GM21528 (cell line): ENCODE measurements at regions not wholly inside any gene's neighbourhood (a gene's known extent, or its start where the extent isn't known, plus 50 kb on each side); places are given as distances from the start of the nearest gene placed in this dataset.
"Not testable (repeated sequence)": the region's sequence is repeated elsewhere in the genome, so short reads cannot be mapped to it uniquely, and the experiment has no call there.

ENCODE experiments used
- ATAC-seq: cut with Tn5 transposase; IDR thresholded peaks from one replicate; pipeline ENCODE4 v1.9.1; 2021; ENCODE audit warnings: mild to moderate bottlenecking, moderate library complexity; ENCODE audit not compliant: unreplicated experiment, low FRiP score

DNA sequence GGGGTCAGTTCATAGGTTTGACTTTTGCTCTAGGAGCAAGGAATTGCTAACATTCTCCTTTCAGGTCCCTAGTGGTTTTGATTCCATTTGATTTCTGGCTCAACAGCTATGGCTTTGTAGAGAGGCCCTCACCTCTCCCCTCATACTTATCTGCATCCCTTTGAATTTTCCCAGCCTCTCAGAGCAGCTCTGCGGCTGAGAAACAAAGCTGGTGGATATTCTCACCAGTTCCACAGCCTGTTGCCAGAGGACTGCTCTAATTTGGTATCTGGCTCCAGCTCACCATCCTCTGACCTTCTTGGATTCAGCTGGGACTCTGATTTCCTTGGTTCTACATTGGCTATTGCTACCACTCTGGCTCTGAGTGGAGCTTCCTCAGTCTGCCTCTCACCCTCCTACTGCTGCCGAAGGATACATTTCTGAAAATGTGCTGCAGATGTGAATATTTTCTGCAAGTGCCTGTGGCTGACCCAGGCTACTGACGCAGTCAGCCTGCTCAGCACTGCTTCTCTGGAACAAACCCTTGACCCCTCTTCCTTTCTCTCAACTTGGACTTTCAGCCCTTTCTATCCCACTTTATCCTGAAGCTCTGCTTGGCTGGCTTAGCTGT, 110.9 kb upstream of the ENPEP start:
- ATAC-seq = no peak

DNA sequence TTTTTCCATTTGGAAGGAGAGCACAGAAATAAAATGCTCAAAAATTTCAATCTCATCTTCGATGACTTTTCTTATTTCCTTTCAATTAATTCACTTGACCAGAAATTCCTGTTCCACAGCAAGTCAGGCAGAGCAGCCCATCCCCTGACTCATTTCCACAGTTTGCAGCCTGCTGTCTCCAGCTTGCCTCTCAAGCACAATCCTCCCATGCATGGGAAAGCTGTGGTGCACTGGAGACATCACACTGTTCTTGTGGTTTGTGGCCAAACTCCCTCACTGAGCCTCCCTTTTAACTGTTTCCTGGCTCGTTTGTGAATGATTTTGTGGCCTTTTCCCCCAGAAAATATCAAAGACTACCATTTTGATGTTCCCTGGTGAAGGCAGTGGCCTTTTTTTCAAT, 114.0 kb upstream of the ENPEP start:
- no peak for ATAC-seq

GRCh38 chr4:110359076-110359475, 116.9 kb upstream of the ENPEP start:
- no peak for ATAC-seq

DNA sequence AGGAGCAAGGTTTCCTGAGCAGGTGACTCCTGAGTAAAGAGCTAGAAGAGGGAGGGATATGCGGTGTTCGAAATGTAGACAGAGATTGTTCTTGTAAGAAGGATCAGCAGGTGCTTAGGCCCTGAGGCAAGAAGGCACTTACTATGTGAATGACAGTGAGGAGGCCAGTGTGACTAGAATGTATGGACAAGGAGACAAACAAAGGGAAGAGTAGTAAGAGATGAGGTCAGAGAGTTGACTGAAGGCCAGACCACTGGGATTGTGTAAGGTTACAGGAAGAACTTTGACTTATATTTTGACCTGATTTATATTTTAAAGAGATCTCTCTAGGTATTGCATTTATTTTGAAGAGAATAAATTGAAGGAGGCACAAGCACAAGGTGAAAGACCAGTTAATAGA, 118.4 kb upstream of the ENPEP start:
- ATAC-seq = no peak

DNA sequence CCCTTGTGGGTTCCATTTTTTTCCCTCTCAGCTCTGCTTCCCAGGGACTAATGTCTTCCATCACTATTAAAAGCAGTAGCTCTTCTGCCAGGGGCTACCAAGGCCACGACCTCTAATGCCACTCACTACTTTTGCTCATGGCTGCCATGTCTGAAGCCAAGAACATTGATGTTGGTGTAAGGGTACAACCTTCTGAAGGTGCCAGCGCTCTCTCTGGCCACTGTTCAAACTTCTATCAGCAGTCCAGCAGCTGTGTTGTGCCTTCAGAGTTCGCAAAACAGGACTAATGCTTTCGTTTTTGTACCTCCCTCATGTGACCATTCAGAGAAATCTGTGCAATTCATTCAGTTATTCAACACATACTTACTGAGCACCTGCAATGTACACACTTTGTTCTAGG, 121.5 kb upstream of the ENPEP start:
- ATAC-seq = no peak

- no peak for ATAC-seq
Observed at GRCh38 chr4:110352670-110353442, 123.1 kb upstream of the ENPEP start.

GRCh38 chr4:110348711-110349383, 127.1 kb upstream of the ENPEP start:
- ATAC-seq = no peak

- ATAC-seq = no peak
Observed at GRCh38 chr4:110347805-110348204, 128.2 kb upstream of the ENPEP start.

- ATAC-seq = no peak
Observed at GRCh38 chr4:110344165-110344564, 131.8 kb upstream of the ENPEP start.

GRCh38 chr4:110343534-110343933, 132.4 kb upstream of the ENPEP start:
- no peak for ATAC-seq

- peak; percentile 71 for ATAC-seq
Observed at GRCh38 chr4:110341118-110341517, 134.8 kb upstream of the ENPEP start.

DNA sequence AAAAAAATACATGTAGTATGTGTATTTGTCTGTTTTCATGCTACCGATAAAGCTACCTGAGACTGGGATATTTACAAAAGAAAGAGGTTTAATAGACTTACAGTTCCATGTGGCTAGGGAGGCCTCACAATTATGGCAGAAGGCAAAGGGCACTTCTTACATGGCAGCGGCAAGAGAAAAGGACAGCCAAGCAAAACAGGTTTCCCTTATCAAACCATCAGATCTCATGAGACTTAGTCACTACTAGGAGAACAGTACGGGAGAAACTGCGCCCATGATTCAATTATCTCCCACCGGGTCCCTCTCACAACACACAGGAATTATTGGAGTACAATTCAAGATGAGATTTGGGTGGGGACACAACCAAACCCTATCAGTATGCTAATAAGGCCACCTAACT, 137.0 kb upstream of the ELOVL6 start:
- ATAC-seq = no peak

DNA sequence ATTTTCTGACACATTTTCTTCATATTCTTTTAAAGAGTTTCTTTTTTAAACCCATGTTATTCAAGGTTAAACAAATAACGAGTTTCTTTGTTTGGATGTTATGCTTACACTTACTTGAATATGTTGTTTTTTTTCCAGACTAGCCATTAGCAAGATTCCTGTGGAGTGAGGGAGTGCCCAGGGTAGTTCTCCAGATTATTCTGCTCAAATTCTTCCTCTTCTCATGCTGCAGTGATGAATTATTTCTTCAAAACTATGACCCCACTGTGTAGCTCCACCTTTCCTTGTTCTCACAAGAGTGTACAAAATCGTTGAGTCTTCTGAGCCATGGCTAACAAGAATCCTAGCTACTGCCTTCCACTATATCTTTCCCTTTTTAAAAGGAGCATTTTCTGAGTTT, 134.1 kb upstream of the ELOVL6 start:
- no peak for ATAC-seq

GRCh38 chr4:110326426-110326825, 128.0 kb upstream of the ELOVL6 start:
- not testable (repeated sequence) for ATAC-seq

DNA sequence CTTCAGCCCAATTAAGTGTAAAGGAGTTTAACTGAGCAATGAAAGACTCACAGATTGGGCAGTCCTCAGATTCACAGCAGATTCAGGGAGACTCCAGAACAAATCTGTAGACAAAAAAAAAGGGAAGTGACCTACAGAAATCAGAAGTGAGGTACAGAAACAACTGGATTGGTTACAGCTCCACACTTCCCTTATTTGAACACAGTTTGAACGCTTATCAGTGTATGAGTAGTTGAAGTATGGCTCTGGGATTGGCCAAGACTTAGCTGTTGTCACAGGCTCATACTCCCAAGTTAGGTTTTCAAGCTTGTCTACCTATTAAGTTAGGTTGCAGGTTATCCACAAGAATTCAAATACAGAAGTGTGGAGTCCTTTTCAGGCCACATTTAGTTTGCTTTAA, 112.4 kb upstream of the ELOVL6 start:
- ATAC-seq = no peak

DNA sequence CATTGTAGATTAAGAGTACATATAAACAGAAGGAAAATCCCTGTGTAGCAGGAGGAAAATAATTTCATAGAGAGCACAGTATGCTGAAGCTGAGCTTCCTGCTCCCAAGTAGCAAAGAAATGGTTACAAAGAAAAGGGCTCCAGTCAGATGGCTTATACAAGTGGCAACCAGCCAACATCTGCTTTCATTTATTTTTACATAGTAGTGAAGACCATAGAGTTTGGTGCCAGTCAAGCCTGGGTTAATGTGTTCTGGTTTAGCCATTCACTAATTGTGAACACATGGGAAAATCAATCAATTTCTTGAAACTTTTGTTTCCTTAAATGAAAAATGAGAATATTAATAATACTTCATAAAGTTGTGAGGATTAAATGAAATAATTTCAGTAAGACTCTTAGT, 111.3 kb upstream of the ELOVL6 start:
- ATAC-seq = no peak

GRCh38 chr4:110306303-110306702, 107.9 kb upstream of the ELOVL6 start:
- ATAC-seq = no peak

DNA sequence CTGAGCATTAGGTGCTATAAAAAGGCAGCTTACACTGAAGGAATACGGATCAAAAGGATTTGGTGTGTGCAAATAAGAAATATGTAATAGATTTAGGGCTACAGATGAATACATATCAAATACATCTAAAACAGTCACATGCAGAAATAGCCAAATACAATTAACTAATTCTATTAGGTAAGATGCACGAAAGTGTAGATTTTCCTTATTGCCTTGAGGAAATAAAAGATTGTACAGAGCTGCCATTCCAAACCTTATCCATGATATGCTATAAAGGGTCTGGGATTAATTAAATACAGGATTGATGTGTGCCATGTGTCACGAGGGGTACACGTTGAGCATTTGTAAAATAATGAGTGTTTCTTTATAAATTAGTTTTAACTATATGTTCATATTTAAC, 107.0 kb upstream of the ELOVL6 start:
- no peak for ATAC-seq

DNA sequence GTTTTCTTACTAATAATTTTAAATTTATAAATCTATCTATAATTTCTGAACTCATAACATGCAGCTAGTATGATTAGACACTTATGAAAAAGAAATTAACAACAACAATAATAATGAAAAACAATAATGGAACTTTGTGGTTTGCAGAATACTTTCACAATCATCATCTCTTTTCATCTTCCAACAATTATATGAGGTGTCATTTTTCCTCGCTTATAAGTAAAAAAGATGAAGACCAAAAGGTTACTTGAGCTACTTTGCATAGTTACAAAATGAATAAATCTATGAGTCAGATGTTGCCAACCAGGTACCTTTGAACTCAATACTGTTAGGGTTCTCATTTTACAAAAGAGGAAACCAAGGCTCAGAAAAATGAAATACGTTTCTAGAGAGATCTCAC, 98.5 kb upstream of the ELOVL6 start:
- ATAC-seq = peak; percentile 89

GRCh38 chr4:110294165-110294564, 95.8 kb upstream of the ELOVL6 start:
- ATAC-seq = no peak

GRCh38 chr4:110292994-110293744, 94.8 kb upstream of the ELOVL6 start:
- ATAC-seq = no peak
